GM12878 (cell line): ENCODE measurements at regions not wholly inside any gene's neighbourhood (a gene's known extent, or its start where the extent isn't known, plus 50 kb on each side); places are given as distances from the start of the nearest gene placed in this dataset.

ENCODE experiments used
- ATAC-seq: fragments of 200-7000 bp; cut with Tn5 transposase; 3 replicates; pipeline ENCODE4 v1.9.1; 2020; ENCODE audit warnings: mild to moderate bottlenecking, moderate library complexity
- BruUV-seq: library from RNA; stranded (reverse); fragments of 400-500 nt; replicated peaks from 2 replicates; lab custom pipeline; 2021; lab: Mats Ljungman, UMichigan
- CTCF ChIA-PET: fragments of 300-600 bp; sonication (Branson Sonifier 250); formaldehyde crosslinking; extraction: SDS; loops from one replicate; lab custom pipeline; 2021; ENCODE audit warnings: inconsistent platforms; lab: Yijun Ruan, JAX
- POLR2A ChIA-PET: fragments of 350-600 bp; formaldehyde crosslinking; extraction: SDS; loops from one replicate; lab custom pipeline; 2021; ENCODE audit warnings: inconsistent platforms; lab: Charles Lee
- RAD21 ChIA-PET: fragments of 300-600 bp; sonication (Branson Sonifier 250); formaldehyde crosslinking; loops from one replicate; lab custom pipeline; 2023; ENCODE audit warnings: antibody characterized with exemption; ENCODE audit not compliant: unreplicated experiment; lab: Charles Lee
- SMC1A ChIA-PET: fragments of 300-600 bp; sonication (Branson Sonifier 250); formaldehyde crosslinking; loops from one replicate; lab custom pipeline; 2023; ENCODE audit not compliant: unreplicated experiment, uncharacterized antibody; lab: Charles Lee
- DNase-seq: peaks from one replicate; pipeline ENCODE4 v3.0.0-alpha.2; 2011; ENCODE audit warnings: low read depth, low spot score
- FAIRE-seq: peaks from 3 replicates; lab custom pipeline; 2011; peaks lifted over from hg19 to GRCh38; lab: Jason Lieb, UNC
- H2AFZ ChIP-seq: 2 replicates; pipeline ENCODE4 v1.6.0; 2011; ENCODE audit warnings: low read depth, low read length, control low read depth; ENCODE audit not compliant: control insufficient read depth
- H3K27ac ChIP-seq: 2 replicates; pipeline ENCODE4 v1.5.1; 2011; ENCODE audit warnings: control low read depth; ENCODE audit not compliant: control insufficient read depth, insufficient read depth
- H3K27me3 ChIP-seq, 2 experiments: replicated peaks in 1 of 2; 2 replicates each; pipeline versions ENCODE4 v1.6.0 to v1.6.1; 2011; ENCODE audit warnings: low read length in 1 of 2; ENCODE audit not compliant: control insufficient read depth in 2 of 2, insufficient read depth in 2 of 2
- H3K36me3 ChIP-seq, 2 experiments: 2 replicates each; pipeline ENCODE4 v1.5.1; 2011; ENCODE audit warnings: low read length in 1 of 2; ENCODE audit not compliant: control insufficient read depth in 2 of 2, insufficient read depth in 2 of 2
- H3K4me1 ChIP-seq: 2 replicates; pipeline ENCODE4 v1.6.1; 2011; ENCODE audit warnings: mild to moderate bottlenecking, low read length, moderate library complexity, mixed read lengths; ENCODE audit not compliant: control insufficient read depth, insufficient read depth
- H3K4me2 ChIP-seq: 2 replicates; pipeline ENCODE4 v1.6.0; 2011; ENCODE audit warnings: control low read depth; ENCODE audit not compliant: control insufficient read depth, insufficient read depth
- H3K4me3 ChIP-seq: fragments of 200-600 bp; sonication (generic); 2 replicates; pipeline ENCODE4 v1.5.1; 2016
- H3K79me2 ChIP-seq: 2 replicates; pipeline ENCODE4 v1.6.0; 2011; ENCODE audit warnings: low read length; ENCODE audit not compliant: control insufficient read depth, insufficient read depth
- H3K9ac ChIP-seq: 2 replicates; pipeline ENCODE4 v1.8.0; 2011; ENCODE audit warnings: low read length, control low read depth, mixed read lengths; ENCODE audit not compliant: control insufficient read depth, insufficient read depth
- H3K9me3 ChIP-seq: replicated peaks from 3 replicates; pipeline ENCODE4 v1.5.1; 2011; ENCODE audit warnings: mild to moderate bottlenecking, low read length; ENCODE audit not compliant: control insufficient read depth, insufficient read depth
- H4K20me1 ChIP-seq: 2 replicates; pipeline ENCODE4 v1.6.0; 2011; ENCODE audit not compliant: control insufficient read depth, insufficient read depth
- ASH2L ChIP-seq: fragments of 300-600, 200-600 bp; sonication (generic); IDR thresholded peaks from 2 replicates; pipeline ENCODE4 v1.6.1; 2017; ENCODE audit warnings: low read depth, mild to moderate bottlenecking, borderline replicate concordance
- CREB1 ChIP-seq: IDR thresholded peaks from 2 replicates; pipeline ENCODE4 v1.6.1; 2012; ENCODE audit warnings: low read depth, mild to moderate bottlenecking, inconsistent platforms
- ETV6 ChIP-seq, 2 experiments: fragments of 450-650 bp in 1 of 2; IDR thresholded peaks in 1 of 2; conservative IDR thresholded peaks in 1 of 2; 2 replicates each; pipeline ENCODE4 v1.6.1; 2014; ENCODE audit warnings: antibody characterized with exemption in 1 of 2, borderline replicate concordance in 1 of 2, low read depth in 1 of 2, mild to moderate bottlenecking in 1 of 2, moderate library complexity in 1 of 2
- JUND ChIP-seq: IDR thresholded peaks from 2 replicates; pipeline ENCODE4 v1.6.1; 2012; ENCODE audit warnings: low read depth, mild to moderate bottlenecking, low read length, improper control_type of control experiment, moderate library complexity
- LARP7 ChIP-seq: fragments of 450-650 bp; IDR thresholded peaks from 2 replicates; pipeline ENCODE4 v1.6.1; 2017; ENCODE audit warnings: mild to moderate bottlenecking
- NRF1 ChIP-seq: conservative IDR thresholded peaks from 2 replicates; pipeline ENCODE4 v1.6.1; 2011; ENCODE audit warnings: mild to moderate bottlenecking, low read depth, low read length, improper control_type of control experiment
- SIN3A ChIP-seq: IDR thresholded peaks from 2 replicates; pipeline ENCODE4 v1.6.1; 2012; ENCODE audit warnings: low read depth, low read length, improper control_type of control experiment
- SIX5 ChIP-seq: IDR thresholded peaks from 2 replicates; pipeline ENCODE4 v1.6.1; 2011; ENCODE audit warnings: mild to moderate bottlenecking, low read depth, low read length, moderate library complexity; ENCODE audit not compliant: severe bottlenecking
- WGBS: methylation state at CpG from one replicate; pipeline ENCODE4 v1.1.6; 2016; ENCODE audit warnings: low lambda C conversion rate; ENCODE audit not compliant: insufficient replicate concordance, insufficient coverage; ENCODE audit errors: missing lambda C conversion rate; 5-methylcytosine and 5-hydroxymethylcytosine counted together
- in situ Hi-C: fragments of 300-500 bp; cut with MboI; formaldehyde crosslinking; loops from 9 replicates; pipeline ENCODE4 v1.14.3; 2018; ENCODE audit warnings: mixed read lengths
- intact Hi-C: fragments of 100-400 bp; cut with micrococcal nuclease; formaldehyde crosslinking; loops from one replicate; pipeline ENCODE4 v1.14.2; 2022; ENCODE audit not compliant: unreplicated experiment
- TF ChIP-seq, protein P1 (sequence below): fragments of 450-650 bp; IDR thresholded peaks from 2 replicates; pipeline ENCODE4 v1.6.1; 2017; ENCODE audit warnings: mild to moderate bottlenecking, moderate library complexity
- TF ChIP-seq, protein P2 (sequence below): IDR thresholded peaks from 2 replicates; pipeline ENCODE4 v1.6.1; 2012; ENCODE audit warnings: low read depth, low read length, improper control_type of control experiment

DNA sequence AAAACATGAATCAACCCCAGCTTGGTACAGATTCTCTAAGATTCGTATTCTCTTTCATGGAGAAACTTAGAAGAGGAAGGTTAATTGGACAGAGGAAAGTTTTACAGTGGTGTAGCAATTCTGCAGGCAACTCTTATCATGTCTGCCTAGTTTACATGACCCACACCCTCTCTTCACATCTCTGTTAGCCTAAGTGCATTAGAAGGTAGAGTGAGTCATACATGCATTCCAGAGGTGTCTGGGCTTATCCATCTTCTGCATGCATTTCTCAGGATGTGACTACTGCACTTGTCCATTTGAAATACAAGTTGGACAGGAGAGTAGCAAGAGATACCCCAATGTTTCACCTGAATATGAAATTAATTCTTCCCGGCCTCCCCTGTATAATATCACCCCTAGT lies 578.4 kb upstream of the NCAM2 start:
- intact Hi-C loops, result no loop called here
- no peaks in the 10 kb centered on the region for H3K79me2 ChIP-seq
- SMC1A ChIA-PET, result no interaction called here
- H4K20me1 ChIP-seq, result no peaks in the 10 kb centered on the region
- no peaks in the 10 kb centered on the region for H3K9me3 ChIP-seq
- H3K4me2 ChIP-seq, result no peak overlapping the region
- RAD21 ChIA-PET, result no interaction called here
- no peak overlapping the region for H3K27ac ChIP-seq
- no peak for FAIRE-seq
- no peaks in the 10 kb centered on the region for H3K4me1 ChIP-seq
- no peak overlapping the region for H3K9ac ChIP-seq
- no peak overlapping the region for H2AFZ ChIP-seq
- BruUV-seq, result no TSS peak
- 0% methylated on average over 2 of the region's 2 CpGs for WGBS
- TF ChIP-seq JUND (no peak), ASH2L (no peak), LARP7 (no peak), SIN3A (no peak), CREB1 (no peak), ETV6 (conservative IDR thresholded peaks at IDR 0.05 in 1 of 2, IDR thresholded peaks at IDR 0.05 in 1 of 2; ENCODE audit: borderline replicate concordance in 1 of 2, low read depth in 1 of 2) (no peak), NRF1 (no peak), SIX5 (no peak)
- TF ChIP-seq, protein P1, sequence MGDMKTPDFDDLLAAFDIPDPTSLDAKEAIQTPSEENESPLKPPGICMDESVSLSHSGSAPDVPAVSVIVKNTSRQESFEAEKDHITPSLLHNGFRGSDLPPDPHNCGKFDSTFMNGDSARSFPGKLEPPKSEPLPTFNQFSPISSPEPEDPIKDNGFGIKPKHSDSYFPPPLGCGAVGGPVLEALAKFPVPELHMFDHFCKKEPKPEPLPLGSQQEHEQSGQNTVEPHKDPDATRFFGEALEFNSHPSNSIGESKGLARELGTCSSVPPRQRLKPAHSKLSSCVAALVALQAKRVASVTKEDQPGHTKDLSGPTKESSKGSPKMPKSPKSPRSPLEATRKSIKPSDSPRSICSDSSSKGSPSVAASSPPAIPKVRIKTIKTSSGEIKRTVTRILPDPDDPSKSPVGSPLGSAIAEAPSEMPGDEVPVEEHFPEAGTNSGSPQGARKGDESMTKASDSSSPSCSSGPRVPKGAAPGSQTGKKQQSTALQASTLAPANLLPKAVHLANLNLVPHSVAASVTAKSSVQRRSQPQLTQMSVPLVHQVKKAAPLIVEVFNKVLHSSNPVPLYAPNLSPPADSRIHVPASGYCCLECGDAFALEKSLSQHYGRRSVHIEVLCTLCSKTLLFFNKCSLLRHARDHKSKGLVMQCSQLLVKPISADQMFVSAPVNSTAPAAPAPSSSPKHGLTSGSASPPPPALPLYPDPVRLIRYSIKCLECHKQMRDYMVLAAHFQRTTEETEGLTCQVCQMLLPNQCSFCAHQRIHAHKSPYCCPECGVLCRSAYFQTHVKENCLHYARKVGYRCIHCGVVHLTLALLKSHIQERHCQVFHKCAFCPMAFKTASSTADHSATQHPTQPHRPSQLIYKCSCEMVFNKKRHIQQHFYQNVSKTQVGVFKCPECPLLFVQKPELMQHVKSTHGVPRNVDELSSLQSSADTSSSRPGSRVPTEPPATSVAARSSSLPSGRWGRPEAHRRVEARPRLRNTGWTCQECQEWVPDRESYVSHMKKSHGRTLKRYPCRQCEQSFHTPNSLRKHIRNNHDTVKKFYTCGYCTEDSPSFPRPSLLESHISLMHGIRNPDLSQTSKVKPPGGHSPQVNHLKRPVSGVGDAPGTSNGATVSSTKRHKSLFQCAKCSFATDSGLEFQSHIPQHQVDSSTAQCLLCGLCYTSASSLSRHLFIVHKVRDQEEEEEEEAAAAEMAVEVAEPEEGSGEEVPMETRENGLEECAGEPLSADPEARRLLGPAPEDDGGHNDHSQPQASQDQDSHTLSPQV, result no peak
- TF ChIP-seq, protein P2, sequence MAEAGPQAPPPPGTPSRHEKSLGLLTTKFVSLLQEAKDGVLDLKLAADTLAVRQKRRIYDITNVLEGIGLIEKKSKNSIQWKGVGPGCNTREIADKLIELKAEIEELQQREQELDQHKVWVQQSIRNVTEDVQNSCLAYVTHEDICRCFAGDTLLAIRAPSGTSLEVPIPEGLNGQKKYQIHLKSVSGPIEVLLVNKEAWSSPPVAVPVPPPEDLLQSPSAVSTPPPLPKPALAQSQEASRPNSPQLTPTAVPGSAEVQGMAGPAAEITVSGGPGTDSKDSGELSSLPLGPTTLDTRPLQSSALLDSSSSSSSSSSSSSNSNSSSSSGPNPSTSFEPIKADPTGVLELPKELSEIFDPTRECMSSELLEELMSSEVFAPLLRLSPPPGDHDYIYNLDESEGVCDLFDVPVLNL, result no peak
- TF ChIP-seq, all 136 proteins: peak for 0
- in situ Hi-C loops, result no loop called here
- no peak overlapping the region for H3K4me3 ChIP-seq
- no peaks in the 10 kb centered on the region for H3K36me3 ChIP-seq
- CTCF ChIA-PET, result no interaction called here
- POLR2A ChIA-PET, result no interaction called here
- ATAC-seq, result no peak
- no peaks in the 10 kb centered on the region for H3K27me3 ChIP-seq
- no peak for DNase-seq
